MG63 (cell line): ENCODE measurements at regions not wholly inside any gene's neighbourhood (a gene's known extent, or its start where the extent isn't known, plus 50 kb on each side); places are given as distances from the start of the nearest gene placed in this dataset.
"Not testable (repeated sequence)": the region's sequence is repeated elsewhere in the genome, so short reads cannot be mapped to it uniquely, and the experiment has no call there.

Source experiments
- DNase-seq: peaks from one replicate; pipeline ENCODE4 v3.0.0-alpha.2; 2020
- H3K27me3 ChIP-seq: fragments of 250-450 bp; sonication (Bioruptor Pico); 2 replicates; pipeline ENCODE4 v1.5.1; 2020; ENCODE audit warnings: mild to moderate bottlenecking, moderate library complexity
- H3K36me3 ChIP-seq: fragments of 250-450 bp; sonication (Bioruptor Pico); 2 replicates; pipeline ENCODE4 v1.5.1; 2020; ENCODE audit warnings: mild to moderate bottlenecking, moderate library complexity
- H3K4me3 ChIP-seq: fragments of 250-450 bp; sonication (Bioruptor Pico); 2 replicates; pipeline ENCODE4 v1.5.1; 2020; ENCODE audit warnings: mild to moderate bottlenecking, moderate library complexity
- H3K9me3 ChIP-seq: fragments of 250-450 bp; sonication (Bioruptor Pico); 2 replicates; pipeline ENCODE4 v1.5.1; 2020; ENCODE audit warnings: mild to moderate bottlenecking, moderate library complexity

- Histone ChIP-seq H3K27me3 (no peaks in the 10 kb centered on the region), H3K4me3 (no peak overlapping the region), H3K36me3 (no peaks in the 10 kb centered on the region), H3K9me3 (no peaks in the 10 kb centered on the region)
- DNase-seq: no peak
Observed at GRCh38 chr5:163730206-163730756, 224.9 kb downstream of the MAT2B start.

DNA sequence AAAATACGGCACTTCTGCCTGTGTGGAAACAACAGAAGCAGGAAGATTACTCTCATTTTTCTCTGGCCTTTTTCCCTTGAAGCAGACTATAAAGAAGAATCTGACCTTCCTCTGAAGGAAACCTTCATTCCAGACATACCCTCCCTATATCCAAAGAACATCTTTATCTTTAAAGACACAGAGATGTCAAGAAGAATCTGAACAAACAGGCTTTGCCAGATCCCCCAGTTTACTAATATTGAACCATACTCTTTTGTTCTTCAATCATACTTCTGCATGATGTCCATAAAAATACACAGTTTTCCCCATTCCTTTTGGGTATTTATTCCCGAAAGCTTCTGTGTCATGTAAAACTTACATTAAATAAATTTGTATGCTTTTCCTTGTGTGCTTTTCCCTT lies 225.8 kb downstream of the MAT2B start:
- Histone ChIP-seq H3K27me3 (no peaks in the 10 kb centered on the region), H3K4me3 (no peak overlapping the region), H3K36me3 (no peaks in the 10 kb centered on the region), H3K9me3 (no peaks in the 10 kb centered on the region)
- DNase-seq: no peak

DNA sequence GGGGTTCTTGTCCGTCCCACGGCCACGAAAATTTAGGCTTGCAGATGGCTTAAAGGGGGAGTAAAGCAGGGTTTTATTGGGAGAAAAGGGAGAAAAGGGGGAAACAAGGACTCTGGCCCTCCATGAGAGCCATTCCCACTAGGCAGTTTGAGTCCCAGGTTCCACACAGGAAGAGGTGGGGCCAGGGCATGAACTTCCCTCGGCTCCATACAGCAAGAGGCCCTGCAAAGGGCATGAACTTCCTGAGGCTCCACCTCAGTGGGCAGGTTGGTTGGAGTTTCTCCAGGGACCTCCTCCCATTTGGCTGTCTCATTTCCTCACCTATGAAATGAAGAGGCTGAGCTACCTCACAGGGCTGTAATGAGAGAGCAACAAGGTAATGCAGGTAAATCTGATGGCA lies 229.7 kb downstream of the MAT2B start:
- no peak overlapping the region for H3K4me3 ChIP-seq
- no peaks in the 10 kb centered on the region for H3K36me3 ChIP-seq
- H3K9me3 ChIP-seq: no peaks in the 10 kb centered on the region
- DNase-seq: no peak
- 0 out of 2 replicates have a peak, but pooled peaks cover 2% of the 10 kb centered on the region for H3K27me3 ChIP-seq

- Histone ChIP-seq H3K9me3 (no peaks in the 10 kb centered on the region; the same call in 1 of the 2 replicates), H3K4me3 (no peak overlapping the region), H3K27me3 (peaks cover 6% of the 10 kb centered on the region; the same call in 1 of the 2 replicates), H3K36me3 (no peaks in the 10 kb centered on the region)
- DNase-seq: no peak
Observed at GRCh38 chr5:163747586-163747985, 242.2 kb downstream of the MAT2B start.

DNA sequence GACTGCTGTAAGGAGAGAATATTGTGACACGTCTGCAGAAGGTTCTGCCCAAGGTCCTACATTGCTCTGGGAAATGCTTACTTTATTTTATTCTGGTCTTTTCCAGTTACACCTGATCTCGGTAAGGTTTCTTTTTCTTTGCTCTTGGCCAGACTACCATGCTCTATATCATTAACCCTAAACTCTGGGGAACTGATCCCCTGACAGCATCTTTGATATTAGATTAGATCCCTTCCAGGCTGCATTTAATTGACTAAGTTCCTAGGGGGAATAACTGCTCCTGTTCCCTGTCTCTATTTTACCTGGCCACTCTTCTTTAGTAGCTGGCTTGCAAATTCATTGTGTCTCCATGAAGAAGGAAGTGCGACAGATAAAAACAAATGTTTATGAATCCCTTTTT lies 243.5 kb downstream of the MAT2B start:
- H3K4me3 ChIP-seq: no peak overlapping the region
- H3K27me3 ChIP-seq: peaks cover 3% of the 10 kb centered on the region; the same call in 1 of the 2 replicates
- no peaks in the 10 kb centered on the region for H3K9me3 ChIP-seq
- no peak for DNase-seq
- H3K36me3 ChIP-seq: no peaks in the 10 kb centered on the region

GRCh38 chr5:163750415-163750814 lies 245.0 kb downstream of the MAT2B start:
- H3K9me3 ChIP-seq, H3K27me3 ChIP-seq, H3K36me3 ChIP-seq, DNase-seq, H3K4me3 ChIP-seq: not testable (repeated sequence)

DNA sequence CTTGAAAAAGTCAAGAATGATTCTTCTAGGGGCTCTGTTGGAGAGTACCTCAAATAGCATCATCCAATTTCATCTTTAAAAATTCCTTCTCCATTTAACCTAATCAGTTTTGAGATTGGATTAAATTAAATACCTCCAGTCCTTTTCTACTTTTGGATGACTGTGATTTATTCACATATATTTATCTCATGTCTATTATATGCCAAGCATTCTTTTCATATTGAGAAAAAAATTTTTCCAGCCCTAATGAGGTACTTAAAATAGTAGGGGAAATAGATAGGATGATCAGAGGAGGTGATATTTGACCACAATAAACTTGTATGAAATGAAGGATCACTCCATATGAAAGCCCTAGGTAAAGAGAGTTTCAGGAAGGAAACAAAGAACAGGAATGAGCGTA lies 250.1 kb downstream of the MAT2B start:
- H3K4me3 ChIP-seq: no peak overlapping the region
- DNase-seq: no peak

GRCh38 chr5:163756170-163756569 lies 250.8 kb downstream of the MAT2B start:
- no peak for DNase-seq
- no peaks in the 10 kb centered on the region for H3K36me3 ChIP-seq
- peaks cover 7% of the 10 kb centered on the region for H3K27me3 ChIP-seq
- no peaks in the 10 kb centered on the region for H3K9me3 ChIP-seq
- no peak overlapping the region for H3K4me3 ChIP-seq

More for the DNA sequence above, 250.1 kb downstream of the MAT2B start:
- Histone ChIP-seq H3K27me3 (peaks cover 5% of the 10 kb centered on the region), H3K36me3 (no peaks in the 10 kb centered on the region), H3K9me3 (no peaks in the 10 kb centered on the region)

GRCh38 chr5:163757344-163757743 lies 251.9 kb downstream of the MAT2B start:
- H3K27me3 ChIP-seq: peaks cover 7% of the 10 kb centered on the region
- no peak for DNase-seq
- no peaks in the 10 kb centered on the region for H3K9me3 ChIP-seq
- no peaks in the 10 kb centered on the region for H3K36me3 ChIP-seq
- no peak overlapping the region for H3K4me3 ChIP-seq

DNA sequence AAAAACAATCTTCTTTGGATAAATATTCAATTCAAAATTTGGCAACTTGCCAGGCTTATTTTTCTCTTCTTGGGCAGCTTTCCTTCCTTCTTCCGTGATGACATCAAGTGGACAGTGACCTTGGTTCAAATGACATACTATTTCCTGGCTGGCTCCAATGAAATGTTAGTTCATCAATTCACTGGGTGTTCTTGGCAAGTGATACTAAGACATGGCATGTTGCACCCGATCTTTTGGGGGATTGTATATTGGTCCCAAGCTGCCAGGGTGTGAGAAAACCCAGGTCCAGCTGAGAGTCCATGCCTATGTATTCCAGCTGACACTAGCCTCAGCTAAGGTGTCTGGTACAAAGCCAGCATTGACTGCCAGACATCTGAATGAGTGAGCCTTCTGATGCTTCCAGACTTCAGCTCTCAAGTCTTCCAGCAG lies 252.9 kb downstream of the MAT2B start:
- peak; percentile 12 for DNase-seq
- H3K36me3 ChIP-seq: no peaks in the 10 kb centered on the region
- H3K27me3 ChIP-seq: peaks cover 7% of the 10 kb centered on the region
- no peak overlapping the region for H3K4me3 ChIP-seq
- no peaks in the 10 kb centered on the region for H3K9me3 ChIP-seq

DNA sequence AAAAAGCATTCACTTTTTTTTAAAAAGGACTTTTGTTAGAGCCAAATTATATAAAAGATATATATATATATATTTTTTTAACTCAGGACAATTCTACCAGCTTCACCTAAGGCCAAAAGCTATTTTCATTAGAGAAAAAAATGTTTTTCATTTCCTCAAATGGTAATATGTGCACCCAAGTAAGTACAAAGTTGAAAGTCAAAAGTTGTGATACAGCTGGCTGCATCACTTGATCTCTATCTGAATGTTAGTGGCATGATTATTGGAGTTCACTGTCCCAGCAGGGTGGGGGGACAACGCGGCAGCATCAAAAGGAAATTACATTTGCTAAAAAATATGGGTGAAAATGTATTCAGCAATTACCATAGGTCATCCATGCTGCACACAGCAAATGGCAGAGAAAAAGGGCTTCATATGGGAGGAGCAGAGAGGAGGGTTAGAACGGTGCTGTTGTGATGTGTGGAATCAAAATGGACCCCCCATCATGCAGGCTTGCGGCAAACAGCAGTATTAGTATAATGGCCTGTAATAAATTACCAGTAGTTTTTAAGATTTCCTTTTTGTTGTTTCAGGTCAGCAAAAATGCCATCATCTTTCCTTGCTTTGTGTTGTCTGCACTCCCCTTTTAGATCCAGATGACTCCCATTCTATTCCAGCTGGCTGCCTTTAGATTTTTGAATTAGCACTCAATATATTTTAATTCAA lies 253.7 kb downstream of the MAT2B start:
- Histone ChIP-seq H3K4me3 (no peak overlapping the region), H3K9me3 (no peaks in the 10 kb centered on the region), H3K27me3 (peaks cover 7% of the 10 kb centered on the region), H3K36me3 (no peaks in the 10 kb centered on the region)
- no peak for DNase-seq

GRCh38 chr5:163760498-163760897 lies 255.1 kb downstream of the MAT2B start:
- H3K4me3 ChIP-seq: no peak overlapping the region
- no peak for DNase-seq
- no peaks in the 10 kb centered on the region for H3K9me3 ChIP-seq
- H3K27me3 ChIP-seq: peaks cover 2% of the 10 kb centered on the region
- H3K36me3 ChIP-seq: no peaks in the 10 kb centered on the region

DNA sequence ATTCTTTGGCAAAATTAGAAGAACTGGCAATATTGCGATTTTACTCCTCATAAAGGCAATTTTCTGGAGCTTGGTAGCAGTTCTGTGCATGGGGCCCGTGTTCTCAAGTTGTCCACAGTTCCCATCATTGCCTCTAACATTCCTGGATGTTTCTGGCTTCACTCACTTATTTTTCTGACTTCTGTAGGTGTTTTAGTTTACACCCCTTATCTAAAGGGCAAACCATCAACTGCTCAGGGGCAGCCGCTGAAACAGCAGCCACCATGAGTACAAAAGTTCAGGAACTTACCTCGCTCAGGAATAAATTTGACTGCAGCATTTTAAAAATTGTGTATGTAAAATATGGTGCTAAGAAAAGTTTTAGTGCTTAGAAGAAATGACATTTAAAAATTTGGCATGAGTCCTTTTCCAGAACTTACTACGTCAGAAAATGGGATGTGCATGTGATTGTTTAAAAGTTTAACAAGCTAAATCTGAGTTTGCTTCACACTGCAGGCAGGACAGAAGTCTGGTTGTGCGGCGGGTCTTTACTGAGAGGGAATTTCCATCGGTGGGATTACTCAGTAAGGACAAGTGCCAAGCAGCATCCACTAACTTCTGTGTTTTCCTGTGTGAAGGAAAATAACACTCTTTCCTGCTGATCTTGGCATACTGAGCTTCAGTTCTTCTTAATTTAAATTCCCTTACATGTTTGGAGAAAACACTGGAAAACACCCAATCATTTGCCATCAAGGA lies 261.7 kb downstream of the MAT2B start:
- no peak for DNase-seq
- Histone ChIP-seq H3K27me3 (peaks cover 41% of the 10 kb centered on the region), H3K9me3 (peaks cover 3% of the 10 kb centered on the region; the same call in 1 of the 2 replicates), H3K4me3 (no peak overlapping the region), H3K36me3 (no peaks in the 10 kb centered on the region)

DNA sequence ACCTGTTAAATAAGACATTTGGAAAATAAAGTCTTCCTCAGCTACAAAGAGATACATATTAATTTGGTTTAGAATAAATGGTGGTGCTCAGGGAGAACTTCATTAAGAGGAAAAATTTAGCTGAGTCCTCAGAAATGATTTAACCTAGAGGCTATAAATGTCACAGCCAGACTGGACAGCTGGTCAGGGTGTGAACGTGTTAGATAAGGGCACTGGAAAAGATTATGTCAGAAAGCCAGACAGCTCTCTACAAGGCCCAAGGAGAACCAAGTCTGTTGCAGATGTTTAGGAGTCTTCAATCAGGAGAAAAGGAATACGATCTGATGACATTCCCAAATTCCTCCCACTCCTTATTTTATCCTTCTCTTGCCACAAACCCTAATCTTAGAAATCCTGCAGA lies 265.2 kb downstream of the MAT2B start:
- Histone ChIP-seq H3K27me3 (peaks cover 69% of the 10 kb centered on the region), H3K9me3 (peaks cover 3% of the 10 kb centered on the region; the same call in 1 of the 2 replicates), H3K4me3 (no peak overlapping the region), H3K36me3 (no peaks in the 10 kb centered on the region)
- no peak for DNase-seq

GRCh38 chr5:163772241-163772640 lies 266.8 kb downstream of the MAT2B start:
- no peaks in the 10 kb centered on the region for H3K36me3 ChIP-seq
- peaks cover 3% of the 10 kb centered on the region; the same call in 1 of the 2 replicates for H3K9me3 ChIP-seq
- DNase-seq: no peak
- H3K27me3 ChIP-seq: peaks cover 63% of the 10 kb centered on the region
- no peak overlapping the region for H3K4me3 ChIP-seq

DNA sequence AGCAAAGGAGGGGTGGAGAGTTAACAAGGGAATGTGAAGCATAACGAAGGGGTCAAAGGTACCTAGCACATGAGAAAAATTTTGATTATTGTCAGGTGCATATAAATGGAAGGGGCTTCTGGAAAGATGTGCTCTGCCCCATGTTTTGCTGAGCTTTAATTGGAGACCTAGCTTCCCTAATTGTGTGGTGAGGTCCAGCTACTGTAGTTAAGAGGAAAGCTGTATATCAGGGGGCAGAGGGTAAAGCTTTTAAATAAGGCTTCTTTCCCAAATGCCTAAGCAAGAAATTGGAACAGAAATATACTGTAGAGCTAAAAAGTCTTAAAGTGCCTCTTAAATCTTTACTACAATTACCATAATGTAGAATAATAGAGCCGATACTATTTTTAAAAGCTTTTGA lies 267.2 kb downstream of the MAT2B start:
- Histone ChIP-seq H3K27me3 (peaks cover 59% of the 10 kb centered on the region), H3K9me3 (peaks cover 3% of the 10 kb centered on the region; the same call in 1 of the 2 replicates), H3K4me3 (no peak overlapping the region), H3K36me3 (no peaks in the 10 kb centered on the region)
- no peak for DNase-seq

- no peak overlapping the region for H3K4me3 ChIP-seq
Observed at GRCh38 chr5:163773226-163773625, 267.8 kb downstream of the MAT2B start.

More at GRCh38 chr5:163773226-163773625, 267.8 kb downstream of the MAT2B start:
- peaks cover 3% of the 10 kb centered on the region; the same call in 1 of the 2 replicates for H3K9me3 ChIP-seq
- no peaks in the 10 kb centered on the region for H3K36me3 ChIP-seq
- DNase-seq: no peak
- H3K27me3 ChIP-seq: peaks cover 56% of the 10 kb centered on the region
